DOHH2 (cell line): ENCODE measurements at regions not wholly inside any gene's neighbourhood (a gene's known extent, or its start where the extent isn't known, plus 50 kb on each side); places are given as distances from the start of the nearest gene placed in this dataset.

ENCODE experiments used
- H3F3A ChIP-seq: fragments of 200-600 bp; sonication (generic), shearing (Covaris generic); 2 replicates; pipeline ENCODE4 v1.6.0; 2016; ENCODE audit warnings: antibody characterized with exemption, mild to moderate bottlenecking; ENCODE audit not compliant: control insufficient read depth, insufficient read depth
- H3K27ac ChIP-seq: fragments of 200-600 bp; sonication (generic); 2 replicates; pipeline ENCODE4 v1.5.1; 2014; ENCODE audit warnings: low read depth, mild to moderate bottlenecking, low read length, moderate library complexity
- H3K27me3 ChIP-seq: fragments of 200-600 bp; sonication (generic); 2 replicates; pipeline ENCODE4 v1.6.1; 2014; ENCODE audit warnings: mild to moderate bottlenecking, low read length, mixed read lengths; ENCODE audit not compliant: control insufficient read depth
- H3K36me3 ChIP-seq: fragments of 200-600 bp; sonication (generic); 2 replicates; pipeline ENCODE4 v1.6.1; 2014; ENCODE audit warnings: mild to moderate bottlenecking, low read length, moderate library complexity, mixed read lengths; ENCODE audit not compliant: control insufficient read depth
- H3K4me1 ChIP-seq: fragments of 200-600 bp; sonication (generic); 2 replicates; pipeline ENCODE4 v1.6.1; 2014; ENCODE audit warnings: mild to moderate bottlenecking, low read length, mixed read lengths; ENCODE audit not compliant: control insufficient read depth
- H3K4me2 ChIP-seq: fragments of 200-600 bp; sonication (generic); 2 replicates; pipeline ENCODE4 v1.6.0; 2014; ENCODE audit warnings: mild to moderate bottlenecking, low read length, moderate library complexity
- H3K4me3 ChIP-seq: fragments of 200-600 bp; sonication (generic); 2 replicates; pipeline ENCODE4 v1.5.1; 2014; ENCODE audit warnings: mild to moderate bottlenecking, low read length, mixed read lengths
- H3K79me2 ChIP-seq: fragments of 200-600 bp; sonication (generic); 2 replicates; pipeline ENCODE4 v1.6.1; 2014; ENCODE audit warnings: mild to moderate bottlenecking, low read length, mixed read lengths; ENCODE audit not compliant: control insufficient read depth
- H3K9me2 ChIP-seq: fragments of 200-600 bp; sonication (generic); replicated peaks from 2 replicates; pipeline ENCODE4 v1.6.1; 2014; ENCODE audit warnings: mild to moderate bottlenecking, low read length, mixed read lengths; ENCODE audit not compliant: control insufficient read depth
- H3K9me3 ChIP-seq: fragments of 200-600 bp; sonication (generic); 2 replicates; pipeline ENCODE4 v1.6.1; 2014; ENCODE audit warnings: antibody characterized with exemption, low read length, mixed read lengths; ENCODE audit not compliant: control insufficient read depth, insufficient read depth
- H4K20me1 ChIP-seq: fragments of 200-600 bp; sonication (generic); 2 replicates; pipeline ENCODE4 v1.6.0; 2014; ENCODE audit warnings: low read depth, mild to moderate bottlenecking, antibody characterized with exemption, low read length, moderate library complexity; ENCODE audit not compliant: control insufficient read depth, insufficient read depth
- EZH2phosphoT487 ChIP-seq: fragments of 200-600 bp; sonication (generic); IDR thresholded peaks from 2 replicates; pipeline ENCODE4 v1.6.1; 2017; ENCODE audit warnings: borderline replicate concordance, mild to moderate bottlenecking, antibody characterized with exemption, low read length, moderate library complexity, mixed read lengths
- TF ChIP-seq, protein P1 (sequence below): fragments of 200-600 bp; sonication (generic); IDR thresholded peaks from one replicate; pipeline ENCODE4 v1.5.1; 2014; ENCODE audit warnings: antibody characterized with exemption, mild to moderate bottlenecking, low read depth, low read length; ENCODE audit not compliant: poor library complexity, severe bottlenecking

DNA sequence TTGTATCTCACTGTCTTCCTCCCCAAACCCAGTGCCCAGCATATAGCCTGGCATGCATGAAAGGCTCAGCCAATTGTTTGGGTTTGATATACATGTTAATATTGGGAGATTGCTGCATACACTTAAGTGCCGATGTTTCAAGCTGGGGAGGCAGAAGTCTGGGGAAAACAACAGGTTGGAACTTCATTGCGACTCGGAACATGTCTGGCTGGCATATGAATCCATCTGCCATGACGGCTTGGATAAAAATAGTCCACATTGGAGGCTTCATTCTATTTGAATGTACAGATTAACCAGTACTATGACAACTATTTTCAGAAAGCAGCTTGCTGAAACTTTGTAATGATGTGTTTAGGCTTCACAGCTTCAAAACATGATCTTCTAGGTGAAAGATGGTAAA lies 261.0 kb downstream of the CDH26 start:
- no peaks in the 10 kb centered on the region for H3F3A ChIP-seq
- no peak overlapping the region for H3K27ac ChIP-seq

DNA sequence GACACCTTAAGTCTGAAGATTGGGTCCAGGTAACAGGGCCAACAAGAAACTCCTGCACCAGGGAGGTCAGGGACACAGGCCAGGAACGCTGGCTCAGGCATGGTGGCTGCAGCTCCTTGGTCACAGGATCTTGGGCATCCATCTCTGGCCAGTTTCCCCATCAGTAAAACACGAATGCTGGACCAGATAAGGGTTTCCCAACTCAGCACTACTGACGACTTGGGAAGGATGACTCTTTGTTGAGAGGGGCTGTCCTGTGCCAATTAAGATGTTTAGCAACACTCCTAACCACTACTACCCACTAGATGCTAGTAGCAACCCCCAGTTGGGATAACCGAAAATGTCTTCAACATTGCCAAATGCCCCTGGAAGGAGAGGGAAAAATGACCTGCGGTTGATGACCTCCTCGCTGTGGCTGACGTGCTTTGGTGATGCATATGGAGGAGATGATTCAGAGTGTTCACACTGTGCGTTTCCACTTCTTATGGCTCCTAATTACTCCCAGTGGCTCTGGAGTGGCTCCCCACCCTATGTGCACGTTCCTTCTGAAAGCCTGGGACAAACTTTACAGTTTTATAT lies 261.9 kb downstream of the CDH26 start:
- H3K9me2 ChIP-seq: no peaks in the 10 kb centered on the region
- H3K4me2 ChIP-seq: no peak overlapping the region
- no peaks in the 10 kb centered on the region for H3K79me2 ChIP-seq
- no peaks in the 10 kb centered on the region for H3F3A ChIP-seq
- TF ChIP-seq, protein P1, sequence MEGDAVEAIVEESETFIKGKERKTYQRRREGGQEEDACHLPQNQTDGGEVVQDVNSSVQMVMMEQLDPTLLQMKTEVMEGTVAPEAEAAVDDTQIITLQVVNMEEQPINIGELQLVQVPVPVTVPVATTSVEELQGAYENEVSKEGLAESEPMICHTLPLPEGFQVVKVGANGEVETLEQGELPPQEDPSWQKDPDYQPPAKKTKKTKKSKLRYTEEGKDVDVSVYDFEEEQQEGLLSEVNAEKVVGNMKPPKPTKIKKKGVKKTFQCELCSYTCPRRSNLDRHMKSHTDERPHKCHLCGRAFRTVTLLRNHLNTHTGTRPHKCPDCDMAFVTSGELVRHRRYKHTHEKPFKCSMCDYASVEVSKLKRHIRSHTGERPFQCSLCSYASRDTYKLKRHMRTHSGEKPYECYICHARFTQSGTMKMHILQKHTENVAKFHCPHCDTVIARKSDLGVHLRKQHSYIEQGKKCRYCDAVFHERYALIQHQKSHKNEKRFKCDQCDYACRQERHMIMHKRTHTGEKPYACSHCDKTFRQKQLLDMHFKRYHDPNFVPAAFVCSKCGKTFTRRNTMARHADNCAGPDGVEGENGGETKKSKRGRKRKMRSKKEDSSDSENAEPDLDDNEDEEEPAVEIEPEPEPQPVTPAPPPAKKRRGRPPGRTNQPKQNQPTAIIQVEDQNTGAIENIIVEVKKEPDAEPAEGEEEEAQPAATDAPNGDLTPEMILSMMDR: no peak
- TF ChIP-seq EZH2phosphoT487: no peak
- H3K4me1 ChIP-seq: no peaks in the 10 kb centered on the region
- no peaks in the 10 kb centered on the region for H3K9me3 ChIP-seq
- H3K27me3 ChIP-seq: no peaks in the 10 kb centered on the region
- H4K20me1 ChIP-seq: no peaks in the 10 kb centered on the region
- H3K4me3 ChIP-seq: no peak overlapping the region
- H3K36me3 ChIP-seq: no peaks in the 10 kb centered on the region
- H3K27ac ChIP-seq: no peak overlapping the region

More for the DNA sequence above, 261.0 kb downstream of the CDH26 start:
- Histone ChIP-seq H3K4me2 (no peak overlapping the region), H3K4me1 (no peaks in the 10 kb centered on the region), H3K9me3 (no peaks in the 10 kb centered on the region), H3K4me3 (no peak overlapping the region), H3K27me3 (no peaks in the 10 kb centered on the region), H3K79me2 (no peaks in the 10 kb centered on the region), H4K20me1 (no peaks in the 10 kb centered on the region), H3K36me3 (no peaks in the 10 kb centered on the region), H3K9me2 (no peaks in the 10 kb centered on the region)
- TF ChIP-seq, protein P1: no peak
- TF ChIP-seq EZH2phosphoT487: no peak

DNA sequence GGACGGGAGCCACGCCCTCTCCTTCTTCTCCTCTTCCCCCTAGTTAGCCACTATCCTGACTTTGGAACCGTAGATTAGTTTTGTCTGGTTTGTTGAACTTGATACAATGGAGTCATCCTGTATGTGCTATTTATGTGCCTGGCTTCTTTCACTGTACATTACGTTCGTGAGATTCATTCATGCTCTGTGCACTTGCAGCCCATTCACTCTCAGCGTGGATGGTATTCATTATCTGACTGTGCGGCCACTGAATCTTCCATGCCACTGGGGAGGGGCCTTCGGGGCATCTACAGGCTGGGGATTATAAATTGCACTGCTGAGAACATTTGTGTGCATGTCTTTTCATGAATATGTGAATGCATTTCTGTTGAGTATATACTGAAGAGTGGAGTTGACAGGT lies 262.5 kb downstream of the CDH26 start:
- Histone ChIP-seq H3K4me1 (no peaks in the 10 kb centered on the region), H3K36me3 (no peaks in the 10 kb centered on the region), H4K20me1 (no peaks in the 10 kb centered on the region), H3K4me3 (no peak overlapping the region), H3F3A (no peaks in the 10 kb centered on the region), H3K9me3 (no peaks in the 10 kb centered on the region), H3K9me2 (no peaks in the 10 kb centered on the region), H3K27ac (no peak overlapping the region), H3K79me2 (no peaks in the 10 kb centered on the region), H3K4me2 (no peak overlapping the region), H3K27me3 (no peaks in the 10 kb centered on the region)
- TF ChIP-seq, protein P1: no peak
- TF ChIP-seq EZH2phosphoT487: no peak
